ENCODE measurements at regions not wholly inside any gene's neighbourhood (a gene's known extent, or its start where the extent isn't known, plus 50 kb on each side); places are given as distances from the start of the nearest gene placed in this dataset.

DNA sequence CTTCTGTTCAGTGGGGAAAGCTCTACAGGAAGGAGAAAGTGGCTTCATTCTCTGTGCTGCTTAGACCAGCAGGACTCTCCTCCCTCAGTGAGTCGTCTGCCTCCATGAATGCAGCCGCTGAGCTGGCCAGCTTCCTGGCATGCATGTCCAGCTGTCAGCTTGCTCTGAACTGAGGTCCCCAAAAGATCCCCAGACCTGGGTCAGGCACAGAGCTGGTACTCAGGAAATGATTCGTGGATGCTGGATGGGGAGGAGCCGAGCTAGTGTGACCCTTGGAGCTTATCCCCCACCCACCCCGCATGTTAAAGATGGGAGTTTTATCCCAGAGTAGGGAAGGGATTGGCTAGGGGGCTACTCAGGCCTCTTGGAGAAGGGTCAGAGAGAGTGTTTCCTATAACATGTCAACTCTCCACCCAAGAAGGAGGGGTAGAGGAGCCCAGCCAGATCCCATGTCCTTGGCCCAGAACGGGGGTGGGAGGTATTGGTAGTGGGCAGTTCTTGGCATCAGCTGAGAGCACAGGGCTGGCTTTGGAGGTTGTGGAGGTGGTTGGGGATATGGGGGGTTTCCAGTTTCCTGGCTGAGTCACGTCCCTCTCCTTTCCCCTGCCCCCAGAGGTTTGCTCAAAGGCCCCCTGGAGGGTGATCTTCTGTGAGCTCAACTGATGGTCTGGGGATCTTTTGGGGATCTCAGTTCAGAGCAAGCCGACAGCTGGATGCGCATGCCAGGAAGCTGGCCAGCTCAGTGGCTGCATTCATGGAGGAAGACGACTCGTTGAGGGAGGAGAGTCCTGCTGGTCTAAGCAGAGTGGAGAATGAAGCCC, 110.1 kb downstream of the FOXD2 start:
- Histone ChIP-seq H2BK20ac (ENCODE audit: low read length) (no peak overlapping the region), H3K4me3 (ENCODE audit: extremely low read depth in 1 of 4, insufficient read depth in 2 of 4, low read depth in 3 of 4, low read length in 4 of 4) (no peak overlapping the region), H3K27ac (ENCODE audit: low read depth, low read length) (no peak overlapping the region), H3K9me3 (ENCODE audit: insufficient read depth in 2 of 2, low read depth in 1 of 2, low read length in 1 of 2) (no peaks in the 10 kb centered on the region), H3K4me1 (replicated peaks in 1 of 4; ENCODE audit: control insufficient read depth in 3 of 4, insufficient read depth in 4 of 4, low read length in 3 of 4) (peaks cover 0 to 11% (median 5%) of the 10 kb centered on the region in 4 experiments; a peak in 6 of 7 replicates), H4K5ac (ENCODE audit: insufficient read length, low read depth, low read length) (no peak overlapping the region), H3K9ac (replicated peaks in 1 of 4; ENCODE audit: extremely low read depth in 1 of 4, low read depth in 3 of 4, low read length in 3 of 4) (no peak overlapping the region), H2AFZ (ENCODE audit: low read length) (0 out of 2 replicates have a peak overlapping the region, but pooled peaks have one; percentile 0), H3K56ac (replicated peaks; ENCODE audit: insufficient read length, low read depth, low read length) (no peak overlapping the region), H3K14ac (ENCODE audit: insufficient read length) (no peak overlapping the region), H3K18ac (ENCODE audit: extremely low read depth, low read length) (peak overlapping the region; percentile 5), H3K27me3 (replicated peaks in 1 of 4; ENCODE audit: control insufficient read depth in 3 of 4, extremely low read depth in 1 of 4, insufficient read depth in 3 of 4, low read length in 3 of 4) (peaks cover 0 to 2% (median 0%) of the 10 kb centered on the region in 4 experiments; a peak in 3 of 7 replicates), H4K20me1 (replicated peaks in 1 of 2; ENCODE audit: control insufficient read depth in 1 of 2, insufficient read depth in 2 of 2, low read length in 2 of 2) (no peaks in the 10 kb centered on the region), H3K4me2 (ENCODE audit: insufficient read depth in 1 of 2, low read depth in 2 of 2, low read length in 2 of 2) (0 out of 4 replicates have a peak overlapping the region, but pooled peaks of 1 of the 2 experiments have one; percentile 4), H3K4ac (replicated peaks; ENCODE audit: insufficient read length, low read depth, low read length) (no peak overlapping the region), H3K23me2 (ENCODE audit: low read depth, low read length) (no peaks in the 10 kb centered on the region), H3K23ac (ENCODE audit: insufficient read length) (no peak overlapping the region), H3K79me2 (ENCODE audit: control insufficient read depth in 1 of 2, insufficient read depth in 2 of 2, low read length in 2 of 2) (no peaks in the 10 kb centered on the region), H4K91ac (replicated peaks; ENCODE audit: insufficient read length, low read length) (no peak overlapping the region), H3K36me3 (ENCODE audit: control insufficient read depth in 2 of 4, insufficient read depth in 4 of 4, low read length in 3 of 4) (no peaks in the 10 kb centered on the region), H2BK12ac (ENCODE audit: low read depth, low read length) (peak overlapping the region; percentile 53; the same call in 1 of the 2 replicates), H3K79me1 (ENCODE audit: low read depth, low read length) (no peaks in the 10 kb centered on the region), H2BK5ac (ENCODE audit: low read depth, low read length) (no peak overlapping the region), H4K8ac (ENCODE audit: extremely low read depth, insufficient read depth, low read length) (no peak overlapping the region), H2AK5ac (ENCODE audit: low read depth, low read length) (no peak overlapping the region), H2BK15ac (ENCODE audit: low read length) (no peak overlapping the region), H2BK120ac (replicated peaks; ENCODE audit: low read depth, low read length) (no peak overlapping the region)
- ChIA-PET POLR2A (ENCODE audit: partially characterized antibody) (interaction anchor here (0.9 kb wide), 1 partner anchor 9 kb away, joined by 3 read pairs; no protein-coding TSS in a partner anchor), CTCF (ENCODE audit: partially characterized antibody) (interaction anchor here (0.6 to 6.0 kb wide), 33 partner anchors 9 to 208 kb away, joined by 3 to 70 read pairs (median 4); no protein-coding TSS in a partner anchor)
- TF ChIP-seq TAF1 (IDR thresholded peaks at IDR 0.05; ENCODE audit: low read depth, low read length) = no peak
- TF ChIP-seq, protein P1, sequence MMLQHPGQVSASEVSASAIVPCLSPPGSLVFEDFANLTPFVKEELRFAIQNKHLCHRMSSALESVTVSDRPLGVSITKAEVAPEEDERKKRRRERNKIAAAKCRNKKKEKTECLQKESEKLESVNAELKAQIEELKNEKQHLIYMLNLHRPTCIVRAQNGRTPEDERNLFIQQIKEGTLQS (IDR thresholded peaks at IDR 0.05; ENCODE audit: insufficient read depth, low read depth, low read length) = no peak
- DNase-seq (ENCODE audit: low read depth in 1 of 2, low spot score in 2 of 2) (no peak), FAIRE-seq (no peak)
- WGBS, 2 experiments (ENCODE audit: extremely low coverage in 1 of 2, insufficient coverage in 1 of 2, insufficient read length in 1 of 2, insufficient replicate concordance in 2 of 2, low coverage in 1 of 2, low lambda C conversion rate in 2 of 2, missing lambda C conversion rate in 1 of 2) = 56% methylated on average over 9 of the region's 11 CpGs; no CpG with 5 or more reads in 1 of the 2 experiments

All from H1 (cell line).